ENCODE measurements at regions not wholly inside any gene's neighbourhood (a gene's known extent, or its start where the extent isn't known, plus 50 kb on each side); places are given as distances from the start of the nearest gene placed in this dataset.

DNA sequence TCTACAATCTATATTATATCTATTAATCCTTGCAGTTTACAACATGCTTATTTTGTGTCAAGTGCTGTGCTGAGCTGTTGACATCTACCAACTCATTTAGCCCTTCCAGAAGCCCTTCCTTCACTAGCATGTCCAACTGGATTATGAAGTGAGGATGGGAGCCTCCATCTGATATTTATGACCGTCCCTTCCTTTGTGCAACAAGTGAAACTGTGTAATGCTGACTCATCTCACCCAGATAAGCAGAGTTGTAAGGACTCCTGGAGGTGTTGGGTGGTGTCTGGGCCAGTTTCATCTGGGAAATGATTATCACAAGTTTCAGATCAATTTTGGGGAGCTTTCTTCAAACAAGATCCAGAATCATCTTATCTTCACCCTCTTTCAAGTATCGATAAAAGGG, 156.6 kb upstream of the ETAA1 start:
- DNase-seq (peak; percentile 53), ATAC-seq (ENCODE audit: low read depth) (no peak)
- 0 out of 2 replicates have a peak overlapping the region, but pooled peaks have one; percentile 24 for H3K4ac ChIP-seq (ENCODE audit: low read depth, low read length)
- H3K27me3 ChIP-seq (ENCODE audit: control insufficient read depth, insufficient read depth, low read length): no peaks in the 10 kb centered on the region
- peaks cover 5% of the 10 kb centered on the region; the same call in 1 of the 2 replicates for H3K4me1 ChIP-seq (ENCODE audit: control insufficient read depth, insufficient read depth, low read length)
- peak overlapping the region; percentile 75; the same call in 1 of the 2 replicates for H4K5ac ChIP-seq (ENCODE audit: low read depth, low read length)
- H2AK5ac ChIP-seq (ENCODE audit: low read depth, low read length): no peak overlapping the region
- POLR2A ChIA-PET (ENCODE audit: unreplicated experiment): no interaction called here
- peak overlapping the region; percentile 11 for H2BK5ac ChIP-seq (ENCODE audit: low read depth, low read length, poor library complexity, severe bottlenecking)
- H3K4me2 ChIP-seq (ENCODE audit: low read depth, low read length): no peak overlapping the region
- TF ChIP-seq, protein P1, sequence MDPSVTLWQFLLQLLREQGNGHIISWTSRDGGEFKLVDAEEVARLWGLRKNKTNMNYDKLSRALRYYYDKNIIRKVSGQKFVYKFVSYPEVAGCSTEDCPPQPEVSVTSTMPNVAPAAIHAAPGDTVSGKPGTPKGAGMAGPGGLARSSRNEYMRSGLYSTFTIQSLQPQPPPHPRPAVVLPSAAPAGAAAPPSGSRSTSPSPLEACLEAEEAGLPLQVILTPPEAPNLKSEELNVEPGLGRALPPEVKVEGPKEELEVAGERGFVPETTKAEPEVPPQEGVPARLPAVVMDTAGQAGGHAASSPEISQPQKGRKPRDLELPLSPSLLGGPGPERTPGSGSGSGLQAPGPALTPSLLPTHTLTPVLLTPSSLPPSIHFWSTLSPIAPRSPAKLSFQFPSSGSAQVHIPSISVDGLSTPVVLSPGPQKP (IDR thresholded peaks at IDR 0.05; ENCODE audit: borderline replicate concordance, low read depth, low read length): no peak
- peak; percentile 39; the same call in 1 of the 2 replicates for TF ChIP-seq CEBPB (IDR thresholded peaks at IDR 0.05; ENCODE audit: low read depth, low read length)
- TF ChIP-seq NFE2L2 (IDR thresholded peaks at IDR 0.05; ENCODE audit: low read depth, low read length): peak; percentile 68; the same call in 1 of the 2 replicates
- TF ChIP-seq, protein P2, sequence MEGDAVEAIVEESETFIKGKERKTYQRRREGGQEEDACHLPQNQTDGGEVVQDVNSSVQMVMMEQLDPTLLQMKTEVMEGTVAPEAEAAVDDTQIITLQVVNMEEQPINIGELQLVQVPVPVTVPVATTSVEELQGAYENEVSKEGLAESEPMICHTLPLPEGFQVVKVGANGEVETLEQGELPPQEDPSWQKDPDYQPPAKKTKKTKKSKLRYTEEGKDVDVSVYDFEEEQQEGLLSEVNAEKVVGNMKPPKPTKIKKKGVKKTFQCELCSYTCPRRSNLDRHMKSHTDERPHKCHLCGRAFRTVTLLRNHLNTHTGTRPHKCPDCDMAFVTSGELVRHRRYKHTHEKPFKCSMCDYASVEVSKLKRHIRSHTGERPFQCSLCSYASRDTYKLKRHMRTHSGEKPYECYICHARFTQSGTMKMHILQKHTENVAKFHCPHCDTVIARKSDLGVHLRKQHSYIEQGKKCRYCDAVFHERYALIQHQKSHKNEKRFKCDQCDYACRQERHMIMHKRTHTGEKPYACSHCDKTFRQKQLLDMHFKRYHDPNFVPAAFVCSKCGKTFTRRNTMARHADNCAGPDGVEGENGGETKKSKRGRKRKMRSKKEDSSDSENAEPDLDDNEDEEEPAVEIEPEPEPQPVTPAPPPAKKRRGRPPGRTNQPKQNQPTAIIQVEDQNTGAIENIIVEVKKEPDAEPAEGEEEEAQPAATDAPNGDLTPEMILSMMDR (conservative IDR thresholded peaks at IDR 0.05; ENCODE audit: low read depth, low read length): no peak
- TF ChIP-seq CHD1 (IDR thresholded peaks at IDR 0.05; ENCODE audit: low read depth, low read length): no peak
- TF ChIP-seq RAD21 (IDR thresholded peaks at IDR 0.05; ENCODE audit: low read length): no peak
- no peak for TF ChIP-seq RFX5 (IDR thresholded peaks at IDR 0.05; ENCODE audit: low read depth, low read length)
- no peak for TF ChIP-seq RCOR1 (IDR thresholded peaks at IDR 0.05; ENCODE audit: insufficient replicate concordance, low read length)
- peak; percentile 52; the same call in 1 of the 2 replicates for TF ChIP-seq FOS (IDR thresholded peaks at IDR 0.05; ENCODE audit: low read depth, low read length)
- TF ChIP-seq MAZ (IDR thresholded peaks at IDR 0.05; ENCODE audit: borderline replicate concordance, low read depth, low read length): no peak
- TF ChIP-seq MAFK (IDR thresholded peaks at IDR 0.05; ENCODE audit: low read depth, low read length): peak; percentile 64
- dilution Hi-C loops (cut with HindIII; ENCODE audit: low sequenced_read_pairs, unreplicated experiment) (no loop called here), in situ Hi-C loops (cut with MboI; ENCODE audit: low sequenced_read_pairs) (loop anchor here (10.0 to 25.0 kb wide), 2 partner anchors 234 to 397 kb away; no protein-coding TSS in a partner anchor), intact Hi-C loops (cut with micrococcal nuclease) (loop anchor here (2.0 kb wide), 1 partner anchor 236 kb away; no protein-coding TSS in a partner anchor)
- H4K20me1 ChIP-seq (ENCODE audit: insufficient read depth, low read length): no peaks in the 10 kb centered on the region
- WGBS, 2 experiments (ENCODE audit: extremely low coverage in 2 of 2, insufficient read length in 1 of 2): no CpG with 5 or more reads among the region's 2 CpGs
- H3K23ac ChIP-seq (ENCODE audit: low read depth, low read length): no peak overlapping the region
- no peaks in the 10 kb centered on the region for H3K9me3 ChIP-seq (ENCODE audit: control insufficient read depth, insufficient read depth, low read length)
- no peaks in the 10 kb centered on the region for H3K36me3 ChIP-seq (ENCODE audit: control insufficient read depth, insufficient read depth, low read length)
- no peaks in the 10 kb centered on the region for H3K9me1 ChIP-seq (ENCODE audit: insufficient read depth, low read length)
- H2BK120ac ChIP-seq (ENCODE audit: low read depth, low read length): peak overlapping the region; percentile 5; the same call in 1 of the 2 replicates
- 0 out of 3 replicates have a peak overlapping the region, but pooled peaks have one; percentile 51 for H2BK15ac ChIP-seq (ENCODE audit: low read depth, low read length)
- 0 out of 2 replicates have a peak overlapping the region, but pooled peaks have one; percentile 25 for H3K14ac ChIP-seq (replicated peaks; ENCODE audit: low read depth, low read length)
- peak overlapping the region; percentile 83; the same call in 1 of the 2 replicates for H3K18ac ChIP-seq (ENCODE audit: low read depth, low read length)
- no peak overlapping the region for H3K56ac ChIP-seq (ENCODE audit: extremely low read depth, insufficient read depth, low read length)
- H2AFZ ChIP-seq (replicated peaks; ENCODE audit: low read length, poor library complexity): no peak overlapping the region
- no peaks in the 10 kb centered on the region for H3K79me1 ChIP-seq (ENCODE audit: low read depth in 1 of 2, low read length in 2 of 2)
- H2BK20ac ChIP-seq (ENCODE audit: low read depth, low read length): peak overlapping the region; percentile 33; the same call in 1 of the 2 replicates
- H4K91ac ChIP-seq (ENCODE audit: insufficient read depth, low read depth, low read length): no peak overlapping the region
- no peak overlapping the region for H3K9ac ChIP-seq (ENCODE audit: low read depth, low read length)
- no peak overlapping the region for H3K27ac ChIP-seq (ENCODE audit: insufficient read depth, low read length)
- peak overlapping the region; percentile 32 for H2AK9ac ChIP-seq (replicated peaks; ENCODE audit: low read depth, low read length, poor library complexity)
- CTCF ChIA-PET: interaction anchor here (1.0 kb wide), 1 partner anchor 10 kb away, joined by 3 read pairs; no protein-coding TSS in a partner anchor
- no peak overlapping the region for H3K4me3 ChIP-seq (ENCODE audit: insufficient read depth, low read depth, low read length)
- no TSS peak for BruUV-seq (replicated peaks)
- H4K8ac ChIP-seq (ENCODE audit: low read depth in 2 of 2, low read length in 2 of 2): 0 out of 4 replicates have a peak overlapping the region, but pooled peaks of 1 of the 2 experiments have one; percentile 27

All from IMR-90 (cell line).